Kidney (tissue), 13 donors: ENCODE measurements at regions not wholly inside any gene's neighbourhood (a gene's known extent, or its start where the extent isn't known, plus 50 kb on each side); places are given as distances from the start of the nearest gene placed in this dataset.

Source experiments
- DNase-seq, 5 donors: peaks; one replicate each; pipeline ENCODE4 v3.0.0-alpha.2; 2013 to 2020
- FAIRE-seq: peaks from 2 replicates; lab custom pipeline; 2012; peaks lifted over from hg19 to GRCh38; lab: Jason Lieb, UNC
- H3K27ac ChIP-seq, 2 donors: one replicate each; pipeline ENCODE4 v1.7.0; 2013; ENCODE audit warnings: low read depth in 2 of 2, low read length in 2 of 2, inconsistent platforms in 1 of 2
- H3K27me3 ChIP-seq: one replicate; pipeline ENCODE4 v1.7.1; 2013; ENCODE audit warnings: low read length, inconsistent platforms; ENCODE audit not compliant: control insufficient read depth, insufficient read depth
- H3K36me3 ChIP-seq, 3 donors: one replicate each; pipeline versions ENCODE4 v1.7.0 to v1.7.1; 2013; ENCODE audit warnings: low read length in 3 of 3, control low read depth in 1 of 3, inconsistent platforms in 1 of 3; ENCODE audit not compliant: insufficient read depth in 3 of 3, control insufficient read depth in 2 of 3
- H3K4me1 ChIP-seq, 3 donors: one replicate each; pipeline versions ENCODE4 v1.7.0 to v1.7.1; 2013; ENCODE audit warnings: low read length in 3 of 3, inconsistent platforms in 1 of 3, low read depth in 1 of 3; ENCODE audit not compliant: control insufficient read depth in 2 of 3, insufficient read depth in 2 of 3
- H3K4me3 ChIP-seq, 3 donors: one replicate each; pipeline versions ENCODE4 v1.7.0 to v1.8.1; 2013; ENCODE audit warnings: low read length in 3 of 3, control low read depth in 1 of 3, inconsistent platforms in 1 of 3
- H3K9ac ChIP-seq, 3 donors: one replicate each; pipeline versions ENCODE4 v1.7.0 to v1.7.1; 2013; ENCODE audit warnings: low read length in 3 of 3, control low read depth in 1 of 3, inconsistent platforms in 1 of 3
- H3K9me3 ChIP-seq, 3 donors: one replicate each; pipeline versions ENCODE4 v1.7.0 to v1.7.1; 2013; ENCODE audit warnings: low read length in 3 of 3, control low read depth in 1 of 3, inconsistent platforms in 1 of 3; ENCODE audit not compliant: control insufficient read depth in 2 of 3, insufficient read depth in 1 of 3
- intact Hi-C: fragments of 100-400 bp; cut with DNase I; formaldehyde crosslinking; loops from one replicate; pipeline ENCODE4 v1.11.1; 2022
- TF ChIP-seq, protein P1 (sequence below): IDR thresholded peaks from 3 replicates; pipeline ENCODE4 v1.5.1; 2012; ENCODE audit warnings: mild to moderate bottlenecking, moderate library complexity, borderline replicate concordance; ENCODE audit not compliant: insufficient read depth; ENCODE audit errors: extremely low read depth
- donor health status: control.
- donor health status: control.
- donor health status: control.
- donor health status: control.
- donor health status: control.
- donor health status: DM: yes; HTN: yes; CAD: no.
- donor health status: Normal renal cell carcinoma (clear cell type).

DNA sequence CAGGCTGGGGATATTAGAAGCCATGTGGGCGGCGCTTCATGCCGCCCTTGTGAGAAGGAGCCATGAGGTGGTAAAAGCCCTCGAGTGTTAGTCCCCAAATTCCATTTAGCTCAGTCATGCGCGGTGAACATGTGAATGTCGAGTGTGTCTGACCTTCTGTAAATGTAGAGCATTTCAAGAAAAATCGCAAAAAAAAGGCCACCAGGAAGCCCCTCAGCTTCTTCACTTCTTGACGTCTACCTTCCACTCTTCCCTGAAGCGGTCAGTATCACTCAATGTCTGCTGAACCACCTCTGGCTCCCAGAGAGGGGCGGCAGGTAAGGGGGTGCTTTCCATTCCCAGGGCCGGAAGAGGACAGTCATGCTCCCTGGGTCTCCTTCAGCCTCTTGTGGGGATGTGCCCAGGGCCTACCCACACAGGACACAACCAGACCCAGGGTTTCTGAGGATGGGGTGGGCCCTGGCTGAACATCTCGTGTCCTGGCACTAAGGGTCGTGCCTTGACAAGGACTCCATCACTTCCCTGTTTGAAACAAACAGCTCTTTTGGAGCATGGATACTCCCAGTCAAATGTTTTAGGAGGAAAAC is 274.9 kb downstream of the FAM43A start:
- TF ChIP-seq, protein P1, sequence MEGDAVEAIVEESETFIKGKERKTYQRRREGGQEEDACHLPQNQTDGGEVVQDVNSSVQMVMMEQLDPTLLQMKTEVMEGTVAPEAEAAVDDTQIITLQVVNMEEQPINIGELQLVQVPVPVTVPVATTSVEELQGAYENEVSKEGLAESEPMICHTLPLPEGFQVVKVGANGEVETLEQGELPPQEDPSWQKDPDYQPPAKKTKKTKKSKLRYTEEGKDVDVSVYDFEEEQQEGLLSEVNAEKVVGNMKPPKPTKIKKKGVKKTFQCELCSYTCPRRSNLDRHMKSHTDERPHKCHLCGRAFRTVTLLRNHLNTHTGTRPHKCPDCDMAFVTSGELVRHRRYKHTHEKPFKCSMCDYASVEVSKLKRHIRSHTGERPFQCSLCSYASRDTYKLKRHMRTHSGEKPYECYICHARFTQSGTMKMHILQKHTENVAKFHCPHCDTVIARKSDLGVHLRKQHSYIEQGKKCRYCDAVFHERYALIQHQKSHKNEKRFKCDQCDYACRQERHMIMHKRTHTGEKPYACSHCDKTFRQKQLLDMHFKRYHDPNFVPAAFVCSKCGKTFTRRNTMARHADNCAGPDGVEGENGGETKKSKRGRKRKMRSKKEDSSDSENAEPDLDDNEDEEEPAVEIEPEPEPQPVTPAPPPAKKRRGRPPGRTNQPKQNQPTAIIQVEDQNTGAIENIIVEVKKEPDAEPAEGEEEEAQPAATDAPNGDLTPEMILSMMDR: no peak
- DNase-seq: no peak
- Histone ChIP-seq H3K9ac (no peak overlapping the region), H3K4me1 (no peaks in the 10 kb centered on the region), H3K4me3 (no peak overlapping the region), H3K27me3 (no peaks in the 10 kb centered on the region), H3K9me3 (no peaks in the 10 kb centered on the region), H3K36me3 (no peaks in the 10 kb centered on the region), H3K27ac (no peak overlapping the region)
- intact Hi-C loops: no loop called here
- no peak for FAIRE-seq

DNA sequence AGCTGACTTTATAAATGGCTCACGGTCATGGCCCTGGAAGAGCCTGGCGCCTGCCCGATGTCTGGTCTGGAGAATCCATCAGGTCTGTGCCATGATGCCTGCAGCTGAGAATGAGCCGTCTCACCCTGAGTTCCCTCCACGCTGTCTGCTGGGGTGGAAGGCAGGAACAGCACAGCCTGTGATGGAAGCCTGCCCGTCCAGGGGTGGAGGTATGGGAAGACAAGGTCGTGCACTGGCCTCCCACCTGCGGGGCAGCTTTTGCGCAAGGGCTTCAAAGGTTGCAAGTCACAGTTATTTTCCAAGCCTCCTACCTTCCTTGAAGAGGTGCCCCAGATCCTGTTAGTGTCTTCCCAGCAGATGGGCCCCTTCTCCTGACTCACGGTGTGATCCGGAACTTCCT is 275.5 kb downstream of the FAM43A start:
- H3K9ac ChIP-seq: no peak overlapping the region
- no peak for FAIRE-seq
- DNase-seq: no peak

DNA sequence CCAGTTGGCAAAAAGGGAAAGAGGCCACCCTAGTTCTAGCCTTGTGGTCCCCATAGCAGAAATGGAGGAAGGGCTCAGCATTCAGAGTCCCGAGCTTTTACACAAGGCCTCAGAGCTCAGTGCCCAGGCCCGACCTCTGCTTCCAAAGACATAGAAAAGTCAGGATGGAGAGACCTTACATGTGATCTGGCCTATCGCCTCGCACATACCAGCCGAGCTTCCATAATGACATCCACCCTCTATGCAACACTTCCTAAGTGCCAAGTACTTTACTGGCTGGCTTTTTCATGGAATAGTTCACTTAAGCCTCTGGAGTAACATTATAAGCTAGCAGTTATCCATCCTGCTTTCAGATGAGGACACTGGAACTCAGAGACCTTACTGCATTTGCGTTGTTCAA is 275.9 kb downstream of the FAM43A start:
- no peak overlapping the region for H3K27ac ChIP-seq
- intact Hi-C loops: no loop called here
- DNase-seq (no peak), FAIRE-seq (no peak)
- no peaks in the 10 kb centered on the region for H3K27me3 ChIP-seq
- H3K36me3 ChIP-seq: no peaks in the 10 kb centered on the region
- no peak overlapping the region for H3K4me3 ChIP-seq
- H3K4me1 ChIP-seq: no peaks in the 10 kb centered on the region
- TF ChIP-seq, protein P1: no peak
- no peaks in the 10 kb centered on the region for H3K9me3 ChIP-seq
- H3K9ac ChIP-seq: no peak overlapping the region

More for the DNA sequence above, 275.5 kb downstream of the FAM43A start:
- no peaks in the 10 kb centered on the region for H3K9me3 ChIP-seq
- H3K27me3 ChIP-seq: no peaks in the 10 kb centered on the region
- H3K4me1 ChIP-seq: no peaks in the 10 kb centered on the region
- TF ChIP-seq, protein P1: no peak
- H3K27ac ChIP-seq: no peak overlapping the region
- no peaks in the 10 kb centered on the region for H3K36me3 ChIP-seq
- H3K4me3 ChIP-seq: no peak overlapping the region
- intact Hi-C loops: no loop called here

DNA sequence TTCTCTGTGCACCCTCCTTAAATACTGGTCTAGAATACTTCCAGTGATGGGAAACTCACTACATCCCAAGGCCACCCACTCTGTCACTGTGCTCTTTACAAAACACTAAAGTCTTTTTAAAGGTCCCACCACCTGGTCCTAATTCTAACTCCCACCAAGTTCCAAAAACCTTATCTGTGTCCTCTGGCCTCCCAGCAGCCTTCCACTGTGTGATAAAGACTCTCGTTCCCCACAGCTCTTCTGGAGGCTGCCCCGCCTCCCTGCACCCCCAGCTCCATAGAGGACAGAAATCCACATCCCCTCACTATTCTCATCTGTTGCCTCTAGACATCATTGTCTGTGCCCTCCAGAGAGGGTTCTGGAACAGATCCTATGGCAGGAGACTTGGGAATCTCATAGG is 276.4 kb downstream of the FAM43A start:
- intact Hi-C loops: no loop called here
- TF ChIP-seq, protein P1: no peak
- no peak overlapping the region for H3K27ac ChIP-seq
- H3K36me3 ChIP-seq: no peaks in the 10 kb centered on the region
- H3K9ac ChIP-seq: no peak overlapping the region
- no peaks in the 10 kb centered on the region for H3K4me1 ChIP-seq
- no peak for DNase-seq
- no peaks in the 10 kb centered on the region for H3K9me3 ChIP-seq
- H3K4me3 ChIP-seq: no peak overlapping the region
- no peaks in the 10 kb centered on the region for H3K27me3 ChIP-seq
- no peak for FAIRE-seq
